ENCODE measurements at regions not wholly inside any gene's neighbourhood (a gene's known extent, or its start where the extent isn't known, plus 50 kb on each side); places are given as distances from the start of the nearest gene placed in this dataset.
"Not testable (repeated sequence)": the region's sequence is repeated elsewhere in the genome, so short reads cannot be mapped to it uniquely, and the experiment has no call there.

GRCh38 chr12:89200217-89200616 lies 152.1 kb downstream of the DUSP6 start:
- DNase-seq (ENCODE audit: low read depth): no peak
- H3K4me3 ChIP-seq (ENCODE audit: low read depth, low read length): no peak overlapping the region
- no peak for TF ChIP-seq CTCF (IDR thresholded peaks at IDR 0.05; ENCODE audit: low read depth, low read length, missing control alignments)
- in situ Hi-C loops (cut with HindIII; ENCODE audit: low sequenced_read_pairs): no loop called here

- no peak for TF ChIP-seq CTCF (IDR thresholded peaks at IDR 0.05; ENCODE audit: low read depth, low read length, missing control alignments)
- no peak for DNase-seq (ENCODE audit: low read depth)
- in situ Hi-C loops (cut with HindIII; ENCODE audit: low sequenced_read_pairs): no loop called here
- H3K4me3 ChIP-seq (ENCODE audit: low read depth, low read length): no peak overlapping the region
Observed at GRCh38 chr12:89195470-89195869, 156.8 kb downstream of the DUSP6 start.

- in situ Hi-C loops (cut with HindIII; ENCODE audit: low sequenced_read_pairs): no loop called here
- H3K4me3 ChIP-seq (ENCODE audit: low read depth, low read length): no peak overlapping the region
- DNase-seq (ENCODE audit: low read depth): no peak
- TF ChIP-seq CTCF (IDR thresholded peaks at IDR 0.05; ENCODE audit: low read depth, low read length, missing control alignments): no peak
Observed at GRCh38 chr12:89194683-89195082, 157.6 kb downstream of the DUSP6 start.

- H3K4me3 ChIP-seq (ENCODE audit: low read depth, low read length): no peak overlapping the region
- DNase-seq (ENCODE audit: low read depth): no peak
- no peak for TF ChIP-seq CTCF (IDR thresholded peaks at IDR 0.05; ENCODE audit: low read depth, low read length, missing control alignments)
- in situ Hi-C loops (cut with HindIII; ENCODE audit: low sequenced_read_pairs): no loop called here
Observed at GRCh38 chr12:89192429-89192828, 159.9 kb downstream of the DUSP6 start.

GRCh38 chr12:89191597-89191996 lies 160.7 kb downstream of the DUSP6 start:
- H3K4me3 ChIP-seq (ENCODE audit: low read depth, low read length); in situ Hi-C loops (cut with HindIII; ENCODE audit: low sequenced_read_pairs); DNase-seq (ENCODE audit: low read depth): not testable (repeated sequence)

GRCh38 chr12:89189448-89189847 lies 162.9 kb downstream of the DUSP6 start:
- no peak for DNase-seq (ENCODE audit: low read depth)
- in situ Hi-C loops (cut with HindIII; ENCODE audit: low sequenced_read_pairs): no loop called here

GRCh38 chr12:89187507-89187906 lies 164.8 kb downstream of the DUSP6 start:
- TF ChIP-seq CTCF (IDR thresholded peaks at IDR 0.05; ENCODE audit: low read depth, low read length, missing control alignments): no peak
- in situ Hi-C loops (cut with HindIII; ENCODE audit: low sequenced_read_pairs): no loop called here
- DNase-seq (ENCODE audit: low read depth): no peak
- H3K4me3 ChIP-seq (ENCODE audit: low read depth, low read length): no peak overlapping the region

More at GRCh38 chr12:89189448-89189847, 162.9 kb downstream of the DUSP6 start:
- H3K4me3 ChIP-seq (ENCODE audit: low read depth, low read length): no peak overlapping the region
- no peak for TF ChIP-seq CTCF (IDR thresholded peaks at IDR 0.05; ENCODE audit: low read depth, low read length, missing control alignments)
